HUES48 (cell line): ENCODE measurements at regions not wholly inside any gene's neighbourhood (a gene's known extent, or its start where the extent isn't known, plus 50 kb on each side); places are given as distances from the start of the nearest gene placed in this dataset.
A peak's percentile ranks its signal among the peaks of the same experiment; 100 is the strongest.

Source experiments
- H3K27ac ChIP-seq: one replicate; pipeline ENCODE4 v1.7.0; 2013; ENCODE audit warnings: low read depth, low read length, inconsistent platforms
- H3K27me3 ChIP-seq: 2 replicates; pipeline ENCODE4 v1.6.1; 2013; ENCODE audit warnings: mild to moderate bottlenecking, low read length; ENCODE audit not compliant: control insufficient read depth, insufficient read depth
- H3K36me3 ChIP-seq: 2 replicates; pipeline ENCODE4 v1.6.1; 2013; ENCODE audit warnings: low read length; ENCODE audit not compliant: control insufficient read depth, insufficient read depth
- H3K4me1 ChIP-seq: 2 replicates; pipeline ENCODE4 v1.6.1; 2013; ENCODE audit warnings: mild to moderate bottlenecking, low read length; ENCODE audit not compliant: control insufficient read depth, insufficient read depth
- H3K4me3 ChIP-seq: 2 replicates; pipeline ENCODE4 v1.5.1; 2013; ENCODE audit warnings: mild to moderate bottlenecking, low read depth, low read length
- H3K9ac ChIP-seq: 2 replicates; pipeline ENCODE4 v1.6.1; 2013; ENCODE audit warnings: mild to moderate bottlenecking, low read depth, low read length, moderate library complexity
- H3K9me3 ChIP-seq: 2 replicates; pipeline ENCODE4 v1.6.1; 2013; ENCODE audit warnings: low read length; ENCODE audit not compliant: control insufficient read depth, insufficient read depth

DNA sequence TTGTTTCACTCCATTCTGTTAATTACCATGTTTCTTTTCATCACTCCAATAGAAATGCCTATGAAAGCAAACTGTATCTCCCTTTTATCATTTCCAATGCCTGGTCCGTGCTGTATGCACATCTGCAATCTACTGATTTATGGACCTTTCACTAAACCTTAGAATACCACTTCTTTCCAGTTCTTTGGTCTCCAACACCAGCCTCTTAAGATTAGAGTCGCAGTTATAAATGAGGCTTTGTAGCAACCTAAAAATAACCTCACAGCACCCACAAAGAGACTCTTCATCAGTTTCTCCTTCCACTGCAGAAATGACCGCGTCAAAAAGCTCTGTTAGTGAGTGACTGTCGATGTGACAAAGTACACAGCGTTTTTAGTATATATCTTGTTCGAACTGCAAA lies 282.6 kb downstream of the ADGRA3 start:
- H3K4me3 ChIP-seq, result no peak overlapping the region

DNA sequence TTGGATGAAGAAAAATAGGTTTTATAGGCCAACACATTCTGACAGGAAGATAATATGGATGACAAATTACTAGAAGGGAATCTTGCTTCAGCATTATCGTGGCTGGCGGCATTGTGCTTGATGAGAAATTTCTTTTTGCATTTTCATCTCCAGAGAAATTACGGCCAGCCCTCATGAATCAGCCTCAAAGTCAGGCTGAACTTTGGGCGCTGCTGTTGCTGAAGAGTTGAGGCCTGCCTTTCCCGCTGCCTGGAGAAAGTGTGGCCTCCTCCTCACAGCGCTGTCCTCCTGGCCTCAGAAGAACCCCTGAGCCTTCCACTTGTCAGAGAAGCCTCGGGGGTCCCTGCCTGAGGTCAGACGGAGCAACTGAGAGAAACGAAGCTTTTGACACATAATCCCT lies 272.4 kb upstream of the KCNIP4 start:
- no peaks in the 10 kb centered on the region for H3K9me3 ChIP-seq
- H3K4me1 ChIP-seq, result no peaks in the 10 kb centered on the region
- H3K27ac ChIP-seq, result no peak overlapping the region
- no peak overlapping the region for H3K9ac ChIP-seq
- H3K4me3 ChIP-seq, result no peak overlapping the region
- no peaks in the 10 kb centered on the region for H3K36me3 ChIP-seq
- H3K27me3 ChIP-seq, result no peaks in the 10 kb centered on the region

More for the DNA sequence above, 282.6 kb downstream of the ADGRA3 start:
- Histone ChIP-seq H3K36me3 (no peaks in the 10 kb centered on the region), H3K4me1 (peaks cover 6% of the 10 kb centered on the region; the same call in 1 of the 2 replicates), H3K27me3 (no peaks in the 10 kb centered on the region), H3K9me3 (no peaks in the 10 kb centered on the region), H3K27ac (no peak overlapping the region), H3K9ac (no peak overlapping the region)

DNA sequence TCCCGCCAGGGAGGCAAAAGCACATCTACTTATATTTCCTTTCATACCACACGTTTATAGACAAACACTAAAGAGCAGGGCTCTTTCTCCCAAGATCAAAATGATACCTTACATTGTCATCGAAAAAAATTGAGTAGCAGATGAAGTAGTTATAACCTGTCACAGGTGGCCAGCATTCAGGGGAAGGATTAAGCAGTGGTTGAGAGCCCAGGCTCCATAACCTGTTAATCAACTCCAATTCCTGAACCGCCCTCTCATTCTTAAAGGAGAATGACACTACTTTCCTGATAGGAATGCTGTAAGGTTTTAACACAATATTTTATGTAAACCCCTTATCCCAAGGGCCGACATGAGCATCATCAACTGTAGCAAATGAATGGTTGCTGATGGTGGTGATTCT lies 268.9 kb upstream of the KCNIP4 start:
- no peaks in the 10 kb centered on the region for H3K36me3 ChIP-seq
- no peak overlapping the region for H3K27ac ChIP-seq
- no peaks in the 10 kb centered on the region for H3K27me3 ChIP-seq
- no peaks in the 10 kb centered on the region for H3K9me3 ChIP-seq
- no peak overlapping the region for H3K9ac ChIP-seq
- no peaks in the 10 kb centered on the region for H3K4me1 ChIP-seq
- H3K4me3 ChIP-seq, result no peak overlapping the region

DNA sequence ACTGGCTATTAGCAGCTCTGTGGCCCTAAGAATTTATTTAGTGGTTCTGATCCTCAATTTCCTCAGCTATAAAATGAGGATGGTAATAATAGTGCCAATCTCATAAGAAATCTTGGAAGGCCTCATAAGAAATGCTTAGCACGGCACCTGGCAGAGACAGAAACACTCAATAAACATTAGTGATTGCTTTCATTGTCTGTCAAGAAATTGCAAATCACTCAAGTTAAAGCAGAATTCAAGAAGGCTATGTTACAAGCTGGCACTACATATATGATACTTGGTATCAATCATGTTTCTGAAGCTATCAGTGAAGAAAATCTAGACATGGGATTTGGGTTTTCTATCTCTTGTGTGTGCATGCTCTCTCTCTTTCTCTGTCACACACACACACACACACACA lies 267.7 kb upstream of the KCNIP4 start:
- Histone ChIP-seq H3K4me1 (no peaks in the 10 kb centered on the region), H3K9ac (no peak overlapping the region), H3K36me3 (no peaks in the 10 kb centered on the region), H3K27ac (no peak overlapping the region), H3K4me3 (no peak overlapping the region), H3K9me3 (no peaks in the 10 kb centered on the region), H3K27me3 (no peaks in the 10 kb centered on the region)

DNA sequence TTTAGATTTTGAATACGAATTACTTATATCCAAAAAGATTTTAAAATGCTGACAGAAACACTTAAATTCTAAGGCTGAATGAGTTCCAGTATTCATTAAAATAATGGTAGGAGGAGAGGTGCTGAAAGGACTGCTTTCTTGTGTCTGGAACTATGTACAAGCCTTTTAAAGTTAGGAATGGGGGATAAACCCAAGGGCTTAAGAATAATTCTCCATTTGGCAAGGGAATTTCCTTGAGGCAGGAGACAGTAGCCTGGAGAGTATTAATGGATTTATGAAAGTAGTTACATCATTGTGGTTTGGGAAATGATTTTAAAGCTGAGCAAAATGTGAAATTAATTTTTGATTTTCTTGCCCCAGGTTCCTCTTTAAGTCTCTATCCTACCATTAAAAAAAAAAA lies 266.5 kb upstream of the KCNIP4 start:
- Histone ChIP-seq H3K27me3 (no peaks in the 10 kb centered on the region), H3K27ac (no peak overlapping the region), H3K36me3 (no peaks in the 10 kb centered on the region), H3K4me1 (no peaks in the 10 kb centered on the region), H3K4me3 (no peak overlapping the region), H3K9me3 (no peaks in the 10 kb centered on the region), H3K9ac (no peak overlapping the region)

DNA sequence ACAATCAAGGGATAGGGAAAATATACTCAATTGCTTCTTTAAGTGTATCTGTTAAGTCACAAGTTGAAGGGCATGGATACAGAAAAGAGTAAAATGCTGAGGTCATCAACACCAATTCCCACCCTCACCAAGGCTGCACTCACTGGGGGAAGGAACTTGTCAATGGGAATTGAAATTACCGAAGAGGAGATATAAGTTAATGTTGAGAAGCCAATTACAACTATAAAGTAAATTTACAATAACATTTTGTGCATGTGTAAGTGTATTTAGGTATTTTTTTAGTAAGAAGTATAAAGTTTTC lies 255.1 kb upstream of the KCNIP4 start:
- H3K36me3 ChIP-seq, result no peaks in the 10 kb centered on the region
- H3K9ac ChIP-seq, result no peak overlapping the region
- no peaks in the 10 kb centered on the region for H3K4me1 ChIP-seq
- H3K27me3 ChIP-seq, result no peaks in the 10 kb centered on the region
- H3K27ac ChIP-seq, result no peak overlapping the region
- no peaks in the 10 kb centered on the region for H3K9me3 ChIP-seq
- H3K4me3 ChIP-seq, result no peak overlapping the region

DNA sequence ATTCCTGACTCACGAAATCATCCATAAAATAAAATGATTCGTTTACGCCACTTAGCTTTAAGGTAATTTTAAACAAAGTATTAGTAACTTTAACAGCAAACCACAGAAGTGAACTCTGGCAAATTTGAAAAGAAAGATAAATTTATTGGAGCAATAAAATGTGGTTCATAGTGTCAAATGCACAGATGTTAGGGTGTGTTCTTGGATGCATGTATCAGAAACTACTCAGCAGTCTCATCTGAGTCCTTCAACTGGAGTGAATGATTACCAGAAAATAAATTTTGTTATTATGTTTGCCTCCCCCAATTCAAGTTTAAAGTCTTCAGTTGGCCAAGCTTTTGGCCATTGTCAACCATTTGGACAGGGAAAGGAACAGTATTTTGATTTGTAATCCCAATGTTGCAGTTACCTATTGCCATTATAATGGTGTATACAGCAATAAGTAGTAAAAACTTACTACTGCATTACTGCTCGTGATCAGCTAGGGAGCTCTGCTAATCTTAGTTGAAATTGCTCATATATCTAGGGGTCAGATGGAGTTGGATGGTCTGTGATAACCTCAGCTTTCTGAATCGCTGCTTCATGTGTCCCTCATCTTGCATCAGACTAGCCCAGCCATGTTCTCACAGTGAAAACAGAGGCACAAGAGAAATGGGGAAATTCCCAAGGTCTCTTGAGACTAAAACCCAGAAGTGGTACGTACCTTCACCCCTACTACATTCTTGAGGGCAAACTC lies 254.6 kb upstream of the KCNIP4 start:
- H3K9ac ChIP-seq, result no peak overlapping the region
- no peak overlapping the region for H3K4me3 ChIP-seq
- H3K36me3 ChIP-seq, result no peaks in the 10 kb centered on the region
- no peaks in the 10 kb centered on the region for H3K4me1 ChIP-seq
- no peaks in the 10 kb centered on the region for H3K9me3 ChIP-seq
- H3K27ac ChIP-seq, result no peak overlapping the region
- H3K27me3 ChIP-seq, result no peaks in the 10 kb centered on the region

DNA sequence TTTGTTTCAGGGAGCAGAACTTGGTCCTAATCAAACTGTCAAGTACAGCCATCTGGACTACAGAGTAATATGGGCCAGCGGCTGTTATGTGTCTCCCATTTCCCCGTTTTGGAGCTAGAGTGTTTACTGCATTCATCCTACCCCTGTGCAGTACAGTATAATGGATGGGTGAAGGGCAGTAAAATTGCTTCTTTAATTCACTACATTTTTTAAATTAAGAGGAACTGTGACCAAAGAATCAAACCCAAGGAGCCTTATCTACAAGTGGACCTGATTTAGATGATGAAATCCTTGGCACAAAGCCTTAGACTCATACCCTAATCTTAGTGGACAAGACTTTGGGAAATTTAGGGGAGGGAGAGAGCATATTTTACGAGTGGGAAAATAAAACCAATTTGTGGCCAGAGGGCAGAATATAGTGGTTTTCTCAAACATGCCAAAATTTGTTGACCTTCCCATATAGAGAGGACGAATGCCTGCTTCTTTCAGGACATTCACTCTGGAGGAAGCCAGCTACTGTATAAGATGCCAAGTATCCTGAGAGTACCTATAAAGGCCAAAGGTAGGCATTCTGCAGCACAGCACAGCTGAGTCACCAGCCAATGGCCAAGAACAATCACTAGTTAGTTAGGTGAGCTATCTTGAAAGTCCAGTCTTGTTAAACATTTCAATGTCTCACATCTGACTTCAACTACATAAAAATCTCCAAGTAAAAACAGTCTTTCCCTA lies 253.8 kb upstream of the KCNIP4 start:
- Histone ChIP-seq H3K36me3 (no peaks in the 10 kb centered on the region), H3K27me3 (no peaks in the 10 kb centered on the region), H3K9ac (no peak overlapping the region), H3K9me3 (no peaks in the 10 kb centered on the region), H3K4me1 (no peaks in the 10 kb centered on the region), H3K4me3 (no peak overlapping the region), H3K27ac (no peak overlapping the region)

DNA sequence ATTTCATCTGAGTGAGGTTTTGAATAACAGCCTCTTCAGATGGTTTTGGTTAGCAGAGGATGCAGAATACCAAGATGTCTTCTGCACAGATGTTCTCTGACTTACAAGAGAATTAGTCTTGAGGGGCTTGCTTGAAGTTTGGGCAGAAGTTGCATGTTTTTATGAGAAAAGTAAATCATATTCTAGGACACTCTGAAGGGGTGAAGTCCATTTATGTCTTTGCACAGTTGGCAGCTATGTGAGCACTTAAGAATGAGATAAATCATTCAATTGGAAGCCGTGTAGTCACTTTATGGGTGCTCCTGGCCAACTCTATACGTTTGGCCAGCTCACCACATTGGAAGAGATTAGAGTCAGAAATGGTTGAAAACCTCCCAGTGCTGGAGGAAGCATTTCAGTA lies 252.7 kb upstream of the KCNIP4 start:
- H3K9me3 ChIP-seq, result no peaks in the 10 kb centered on the region
- no peak overlapping the region for H3K9ac ChIP-seq
- no peak overlapping the region for H3K27ac ChIP-seq
- no peaks in the 10 kb centered on the region for H3K4me1 ChIP-seq
- H3K4me3 ChIP-seq, result no peak overlapping the region
- no peaks in the 10 kb centered on the region for H3K36me3 ChIP-seq
- no peaks in the 10 kb centered on the region for H3K27me3 ChIP-seq

DNA sequence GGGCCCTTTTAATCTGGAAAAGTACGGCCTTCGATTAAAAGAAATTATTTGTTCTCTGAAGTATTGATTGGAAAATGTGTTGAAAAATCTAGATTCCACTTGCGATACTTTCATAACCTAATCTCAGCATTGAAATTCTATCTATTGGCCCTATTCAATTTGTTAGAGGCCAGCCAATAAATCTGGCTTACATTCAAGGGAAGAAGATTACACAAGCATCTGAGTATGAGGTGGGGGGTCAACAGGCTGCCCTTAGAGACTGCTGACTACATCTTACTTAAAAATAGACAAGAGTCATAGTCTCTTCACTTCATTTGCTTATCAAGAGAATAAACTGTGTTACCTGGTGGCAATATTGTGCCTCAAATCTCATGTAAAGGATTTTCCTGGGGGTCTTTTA lies 248.0 kb upstream of the KCNIP4 start:
- H3K9me3 ChIP-seq, result no peaks in the 10 kb centered on the region
- H3K9ac ChIP-seq, result no peak overlapping the region
- no peaks in the 10 kb centered on the region for H3K36me3 ChIP-seq
- no peaks in the 10 kb centered on the region for H3K27me3 ChIP-seq
- no peak overlapping the region for H3K4me3 ChIP-seq
- H3K27ac ChIP-seq, result no peak overlapping the region
- H3K4me1 ChIP-seq, result peaks cover 15% of the 10 kb centered on the region

DNA sequence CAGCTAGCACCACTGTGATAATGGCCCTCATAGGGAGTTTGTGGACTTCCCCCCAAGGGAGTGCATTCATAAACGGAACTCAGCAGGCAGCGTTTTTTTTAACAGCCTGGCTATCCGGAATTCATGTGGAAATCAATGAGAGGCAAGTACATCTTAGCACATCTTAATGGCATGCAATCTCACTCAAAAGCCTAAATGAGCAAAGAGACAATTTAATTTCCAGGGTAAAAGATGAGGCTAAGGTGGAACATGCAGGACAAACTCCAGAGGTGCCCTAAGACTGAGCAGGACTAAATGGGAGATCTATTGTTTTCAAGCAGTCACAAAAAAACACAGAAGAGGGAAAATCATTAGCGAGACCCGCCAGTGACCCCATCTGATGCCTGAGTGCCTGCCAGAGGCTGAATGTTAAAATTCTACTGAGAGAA lies 243.5 kb upstream of the KCNIP4 start:
- H3K27me3 ChIP-seq, result no peaks in the 10 kb centered on the region
- no peak overlapping the region for H3K4me3 ChIP-seq
- no peaks in the 10 kb centered on the region for H3K9me3 ChIP-seq
- H3K27ac ChIP-seq, result peak overlapping the region; percentile 68
- no peak overlapping the region for H3K9ac ChIP-seq
- H3K36me3 ChIP-seq, result no peaks in the 10 kb centered on the region
- H3K4me1 ChIP-seq, result peaks cover 31% of the 10 kb centered on the region
